Heart right ventricle (tissue), 16 donors: ENCODE measurements at regions not wholly inside any gene's neighbourhood (a gene's known extent, or its start where the extent isn't known, plus 50 kb on each side); places are given as distances from the start of the nearest gene placed in this dataset.
"Not testable (repeated sequence)": the region's sequence is repeated elsewhere in the genome, so short reads cannot be mapped to it uniquely, and the experiment has no call there.

Experiments
- ATAC-seq, 8 donors: fragments of 200-7000 bp; cut with Tn5 transposase; one replicate each; pipeline ENCODE4 v1.9.1; 2020; ENCODE audit warnings: mild to moderate bottlenecking in 8 of 8, moderate library complexity in 8 of 8, moderate number of reproducible peaks in 1 of 8
- DNase-seq, 2 donors: peaks; one replicate each; pipeline ENCODE4 v3.0.0-alpha.2; 2020
- H3K27ac ChIP-seq, 10 donors: fragments of 200-600 bp; sonication (generic) in 2 of 10; one replicate each; pipeline versions ENCODE4 v1.5.0 to v1.8.0; 2020 to 2022; ENCODE audit warnings: mild to moderate bottlenecking in 3 of 10
- H3K27me3 ChIP-seq, 7 donors: fragments of 200-600 bp; one replicate each; pipeline ENCODE4 v1.8.0; 2021 to 2022; ENCODE audit warnings: mild to moderate bottlenecking in 2 of 7
- H3K36me3 ChIP-seq, 9 donors: fragments of 200-600 bp; sonication (generic) in 1 of 9; one replicate each; pipeline versions ENCODE4 v1.5.0 to v1.8.0; 2020 to 2022; ENCODE audit warnings: mild to moderate bottlenecking in 2 of 9
- H3K4me1 ChIP-seq, 9 donors: fragments of 200-600 bp; sonication (generic) in 1 of 9; one replicate each; pipeline versions ENCODE4 v1.5.0 to v1.8.0; 2020 to 2022; ENCODE audit warnings: mild to moderate bottlenecking in 4 of 9
- H3K4me3 ChIP-seq, 10 donors: fragments of 200-600 bp; sonication (generic) in 2 of 10; one replicate each; pipeline versions ENCODE4 v1.5.0 to v1.8.0; 2020 to 2022; ENCODE audit warnings: mild to moderate bottlenecking in 7 of 10, moderate library complexity in 2 of 10
- H3K9me3 ChIP-seq, 11 donors: fragments of 200-600 bp in 10 of 11; sonication (generic) in 2 of 11; one replicate each; pipeline versions ENCODE4 v1.5.0 to v1.8.0; 2013 to 2022; ENCODE audit warnings: mild to moderate bottlenecking in 2 of 11, control low read depth in 1 of 11, moderate library complexity in 1 of 11
- CTCF ChIP-seq, 9 donors: fragments of 200-600 bp; sonication (generic) in 2 of 9; IDR thresholded peaks; one replicate each; pipeline versions ENCODE4 v1.5.0 to v1.8.0; 2021 to 2022; ENCODE audit warnings: antibody characterized with exemption in 9 of 9, mild to moderate bottlenecking in 5 of 9, moderate library complexity in 1 of 9
- WGBS, 2 donors: extraction: QIAGEN DNeasy Blood & Tissue Kit; methylation state at CpG; one replicate each; pipeline ENCODE4 v1.1.7; 2013; ENCODE audit warnings: inconsistent platforms in 1 of 2; 5-methylcytosine and 5-hydroxymethylcytosine counted together
- intact Hi-C, 10 donors: fragments of 100-400 bp; cut with DNase I; formaldehyde crosslinking; loops; one replicate each; pipeline versions ENCODE4 v1.11.1 to v1.14.2; 2022
- donor health status: Arrhythmogenic right ventricular cardiomyopathy.
- donor health status: ischemic (EF 13 %, LVEDD 7.1; RV severe dilation, severe dysfunction).
- donor health status: healthy with polysubstance abuse.
- donor health status: DM: no; HTN: yes; CAD: no.
- donor health status: DM: no; HTN: no; CAD: no.
- donor health status: ischemic (EF 25% LVEDD 6.9; RV normal size, moderate dysfunction).
- donor health status: ischemic (EF 25% LVEDD 5.7; RV mildly dilated, moderate dysfunction).
- donor health status: healthy.
- donor health status: DM: yes; HTN: yes; CAD: no.
- donor health status: Ischemic cardiomyopathy.
- donor health status: ischemic (EF 35%, LVEDD 5.7; RV mildly dilated, moderate dysfunction).
- donor health status: nonischemic (EF 11% LVEDD 7.7; RV severe dilation, severe dysfunction).
- donor health status: DM: yes; HTN: yes; CAD: no.
- donor health status: PGD.
- donor health status: ischemic (EF 29% LVEDD 5.4; RV normal size, mild dysfunction).
- donor health status: nonischemic (EF 23%, LVEDD 6.1; RV moderate dilation, normal function).

DNA sequence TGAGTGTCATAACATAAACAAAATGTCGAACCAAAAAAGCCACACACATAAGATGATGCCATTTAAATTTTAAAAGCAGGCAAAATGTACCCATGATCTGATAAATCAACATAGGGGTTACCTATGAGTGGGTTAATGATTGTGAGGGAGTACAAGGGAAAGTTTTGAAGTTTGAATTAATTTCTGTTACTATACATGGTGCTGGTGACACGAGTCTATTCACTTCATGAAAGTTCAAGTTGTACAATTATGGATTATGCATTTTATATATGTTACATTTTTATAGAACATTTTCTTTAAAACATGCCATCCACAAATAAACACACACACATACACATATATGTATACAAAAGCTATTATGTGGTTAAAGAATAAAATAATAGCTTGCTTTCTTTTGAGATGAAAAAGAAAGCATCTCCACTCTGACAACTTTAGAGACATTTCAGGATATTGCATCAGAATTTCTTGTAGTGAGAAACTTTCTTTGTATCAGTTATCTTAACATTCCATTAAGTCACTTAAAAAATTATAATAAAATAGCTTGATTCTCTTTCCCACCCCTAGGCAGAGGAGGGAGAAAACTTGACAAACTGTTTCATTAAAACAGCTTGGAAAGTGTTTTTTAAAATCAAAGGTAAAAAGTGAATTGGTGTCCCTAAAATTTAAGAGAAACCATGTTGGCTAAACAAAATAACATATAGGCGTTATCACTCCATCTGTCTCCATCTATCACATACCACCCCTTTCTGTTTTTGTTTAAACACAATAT, 891.8 kb upstream of the NDST4 start:
- 64 to 76% methylated on average over 3 of the region's 3 CpGs for WGBS, 2 donors
- Histone ChIP-seq H3K9me3 (peaks cover 0 to 4% (median 0%) of the 10 kb centered on the region in 11 donors), H3K27me3 (no peaks in the 10 kb centered on the region), H3K4me3 (no peak overlapping the region), H3K27ac (no peak overlapping the region), H3K36me3 (no peaks in the 10 kb centered on the region), H3K4me1 (no peaks in the 10 kb centered on the region)
- no peak for DNase-seq
- intact Hi-C loops: no loop called here
- TF ChIP-seq CTCF (IDR thresholded peaks at IDR 0.05): no peak
- ATAC-seq: no peak

- intact Hi-C loops: no loop called here
- no peak for TF ChIP-seq CTCF (IDR thresholded peaks at IDR 0.05)
- ATAC-seq (no peak), DNase-seq (no peak)
- Histone ChIP-seq H3K4me3 (no peak overlapping the region), H3K36me3 (no peaks in the 10 kb centered on the region), H3K27me3 (no peaks in the 10 kb centered on the region), H3K9me3 (peaks cover 0 to 4% (median 0%) of the 10 kb centered on the region in 11 donors), H3K4me1 (no peaks in the 10 kb centered on the region), H3K27ac (no peak overlapping the region)
- WGBS, 2 donors: 88 to 91% methylated on average over 4 of the region's 4 CpGs
These were observed 887.9 kb upstream of the NDST4 start for GRCh38 chr4:116001291-116001690.

- intact Hi-C loops: no loop called here
- Histone ChIP-seq H3K36me3 (no peaks in the 10 kb centered on the region), H3K4me1 (no peaks in the 10 kb centered on the region), H3K9me3 (peaks cover 0 to 17% (median 0%) of the 10 kb centered on the region in 11 donors), H3K4me3 (no peak overlapping the region), H3K27me3 (no peaks in the 10 kb centered on the region), H3K27ac (no peak overlapping the region)
- DNase-seq: no peak
- no peak for ATAC-seq
- WGBS, 2 donors: 83 to 88% methylated on average over 6 of the region's 6 CpGs
- TF ChIP-seq CTCF (IDR thresholded peaks at IDR 0.05): no peak
These were observed 873.2 kb upstream of the NDST4 start for GRCh38 chr4:115986573-115986972.

DNA sequence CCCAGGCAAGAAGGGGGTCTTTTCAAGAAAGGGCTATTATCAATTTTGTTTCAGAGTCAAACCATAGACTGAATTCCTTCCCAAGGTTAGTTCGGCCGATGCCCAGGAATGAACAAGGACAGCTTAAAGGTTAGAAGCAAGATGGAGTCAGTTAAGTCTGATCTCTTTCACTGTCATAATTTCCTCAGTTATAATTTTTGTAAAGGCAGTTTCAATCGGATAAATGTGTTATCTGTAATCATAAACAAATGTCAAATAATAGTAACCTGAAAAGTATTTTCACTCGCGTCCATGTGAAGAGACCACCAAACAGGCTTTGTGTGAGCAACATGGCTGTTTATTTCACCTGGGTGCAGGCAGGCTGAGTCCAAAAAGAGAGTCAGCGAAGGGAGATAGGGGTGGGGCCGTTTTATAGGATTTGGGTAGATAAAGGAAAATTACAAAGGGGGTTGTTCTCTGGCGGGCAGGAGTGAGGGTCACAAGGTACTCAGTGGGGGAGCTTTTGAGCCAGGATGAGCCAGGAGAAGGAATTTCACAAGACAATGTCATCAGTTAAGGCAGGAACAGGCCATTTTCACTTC, 862.1 kb upstream of the NDST4 start:
- ATAC-seq, intact Hi-C loops: not testable (repeated sequence)

DNA sequence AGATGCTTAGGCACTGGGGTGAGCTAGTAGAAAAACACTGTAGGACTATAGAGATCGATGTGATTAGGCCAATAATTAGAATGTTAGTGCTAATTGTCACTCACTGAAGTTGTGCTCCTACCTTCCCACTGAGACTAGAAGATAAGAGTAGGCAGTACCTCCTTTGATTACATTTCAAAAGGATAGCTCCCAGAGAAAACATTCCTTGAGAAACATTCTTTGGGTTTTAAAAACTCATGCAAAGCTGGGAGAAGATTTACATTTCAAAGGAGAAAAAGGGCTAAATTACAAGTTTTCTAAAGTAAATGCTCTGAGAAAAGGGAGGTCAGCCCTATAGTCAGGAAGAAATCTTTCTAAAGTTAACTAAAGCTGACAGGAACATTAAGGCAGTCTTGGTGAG, 860.3 kb upstream of the NDST4 start:
- 4 to 6% methylated on average over 1 of the region's 1 CpG for WGBS, 2 donors
- no peak for TF ChIP-seq CTCF (IDR thresholded peaks at IDR 0.05)
- H3K9me3 ChIP-seq: peaks cover 0 to 4% (median 0%) of the 10 kb centered on the region in 11 donors
- DNase-seq (no peak), ATAC-seq (no peak)
- no peaks in the 10 kb centered on the region for H3K36me3 ChIP-seq
- no peak overlapping the region for H3K4me3 ChIP-seq
- H3K27ac ChIP-seq: no peak overlapping the region
- intact Hi-C loops: no loop called here
- no peaks in the 10 kb centered on the region for H3K27me3 ChIP-seq
- H3K4me1 ChIP-seq: no peaks in the 10 kb centered on the region

More for the DNA sequence above, 862.1 kb upstream of the NDST4 start:
- not testable (repeated sequence) for H3K4me3 ChIP-seq, H3K27me3 ChIP-seq, DNase-seq, H3K36me3 ChIP-seq, H3K9me3 ChIP-seq, H3K27ac ChIP-seq, H3K4me1 ChIP-seq
- 55 to 60% methylated on average over 8 of the region's 8 CpGs for WGBS, 2 donors
